GM12874 (cell line): ENCODE measurements at regions not wholly inside any gene's neighbourhood (a gene's known extent, or its start where the extent isn't known, plus 50 kb on each side); places are given as distances from the start of the nearest gene placed in this dataset.

Experiments used
- CTCF ChIP-seq: IDR thresholded peaks from 2 replicates; pipeline ENCODE4 v1.5.1; 2011; ENCODE audit warnings: low read depth, mild to moderate bottlenecking, control low read depth, low read length, moderate library complexity; ENCODE audit not compliant: insufficient read depth

GRCh38 chr12:34345801-34346200 is 323.5 kb downstream of the ALG10 start:
- TF ChIP-seq CTCF: no peak

- no peak for TF ChIP-seq CTCF
Measured at GRCh38 chr12:34346372-34347034, 324.2 kb downstream of the ALG10 start.

- no peak for TF ChIP-seq CTCF
Measured at GRCh38 chr12:34347367-34347766, 325.1 kb downstream of the ALG10 start.

GRCh38 chr12:34348064-34348463 is 325.8 kb downstream of the ALG10 start:
- no peak for TF ChIP-seq CTCF

- TF ChIP-seq CTCF: no peak
Measured at GRCh38 chr12:34348836-34349672, 326.8 kb downstream of the ALG10 start.

- no peak for TF ChIP-seq CTCF
Measured at GRCh38 chr12:34349673-34349961, 327.3 kb downstream of the ALG10 start.

GRCh38 chr12:34350092-34351041 is 328.1 kb downstream of the ALG10 start:
- TF ChIP-seq CTCF: no peak
